ENCODE measurements at regions not wholly inside any gene's neighbourhood (a gene's known extent, or its start where the extent isn't known, plus 50 kb on each side); places are given as distances from the start of the nearest gene placed in this dataset.

DNA sequence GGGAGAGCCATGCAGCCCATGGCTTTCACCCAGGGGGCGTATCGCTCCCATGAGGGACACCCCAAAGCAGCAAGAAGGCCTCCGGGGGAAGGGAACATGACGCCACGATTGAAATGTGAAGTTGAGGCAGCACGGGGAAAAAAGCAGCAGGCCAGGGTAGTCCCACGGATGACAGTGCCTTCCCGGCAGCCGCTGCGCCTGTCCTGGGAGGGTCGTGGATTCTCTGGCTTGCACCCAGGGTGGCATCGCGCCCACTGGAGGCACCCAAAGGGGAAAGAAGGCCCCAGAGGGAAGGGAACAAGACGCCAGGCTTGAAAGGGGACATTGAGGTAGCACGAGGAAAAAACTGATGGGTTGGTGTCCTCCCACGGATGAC is 161.6 kb upstream of the ALG10B start:
- intact Hi-C loops (cut with micrococcal nuclease; ENCODE audit: unreplicated experiment), result no loop called here
- no peak for DNase-seq (ENCODE audit: low spot score)

DNA sequence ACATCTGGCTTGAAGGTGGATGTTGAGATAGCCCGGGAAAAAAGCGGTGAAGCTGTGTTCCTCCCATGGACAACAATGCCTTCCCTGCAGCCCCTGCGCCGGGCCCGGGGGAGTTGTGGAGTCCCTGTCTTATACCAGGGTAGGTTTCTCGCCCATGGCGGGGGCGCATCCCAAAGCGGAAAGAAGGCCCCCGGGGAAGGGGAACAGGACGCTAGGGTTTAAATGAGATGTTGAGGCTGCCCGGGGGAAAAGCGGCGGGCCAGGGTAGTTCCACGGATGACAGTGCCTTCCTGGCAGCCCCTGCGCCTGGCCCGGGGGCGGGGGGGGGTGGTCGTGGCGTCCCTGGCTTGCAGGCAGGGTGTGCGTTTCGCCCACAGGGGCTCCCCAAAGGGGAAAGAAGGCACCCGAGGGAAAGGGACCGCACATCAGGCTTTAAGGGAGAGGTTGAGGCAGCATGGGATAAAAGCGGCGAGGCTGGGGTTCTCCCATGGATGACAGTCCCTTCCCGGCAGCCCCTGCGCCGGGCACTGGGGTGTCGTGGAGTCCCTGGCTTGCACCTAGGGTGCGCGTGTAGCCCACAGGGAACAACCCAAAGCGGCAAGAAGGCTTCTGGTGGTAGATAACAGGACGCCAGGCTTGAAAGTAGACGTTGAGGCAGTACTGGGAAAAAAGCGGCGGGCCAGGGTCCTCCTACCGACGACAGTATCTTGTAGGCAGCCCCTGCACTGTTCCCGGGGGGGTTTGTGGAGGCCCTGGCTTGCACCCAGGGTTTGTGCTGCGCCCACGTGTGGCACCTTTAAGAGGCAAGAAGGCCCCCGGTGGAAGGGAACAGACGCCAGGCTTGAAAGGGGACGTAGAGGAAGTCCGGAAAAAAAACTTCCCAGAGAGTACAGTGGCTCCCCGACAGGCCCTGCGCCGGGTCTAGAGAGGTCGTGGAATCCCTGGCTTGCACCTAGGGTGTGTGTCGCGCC is 160.8 kb upstream of the ALG10B start:
- Histone ChIP-seq H3K4me1 (ENCODE audit: insufficient read depth, low read length, poor library complexity, severe bottlenecking) (no peaks in the 10 kb centered on the region), H3K36me3 (ENCODE audit: insufficient read depth, low read length, poor library complexity, severe bottlenecking) (no peaks in the 10 kb centered on the region), H3K27me3 (replicated peaks; ENCODE audit: insufficient read depth, low read depth, low read length, poor library complexity) (no peaks in the 10 kb centered on the region), H3K9me3 (ENCODE audit: low read depth, low read length, poor library complexity, severe bottlenecking) (peaks cover 25% of the 10 kb centered on the region), H3K4me3 (ENCODE audit: low read depth, low read length, poor library complexity, severe bottlenecking) (no peak overlapping the region), H3K27ac (ENCODE audit: low read depth, low read length, poor library complexity, severe bottlenecking) (no peak overlapping the region)
- DNase-seq (ENCODE audit: low spot score), result no peak
- POLR2A ChIA-PET (ENCODE audit: low non-redundant PET), result no interaction called here
- BruUV-seq (replicated peaks), result no TSS peak
- intact Hi-C loops (cut with micrococcal nuclease; ENCODE audit: unreplicated experiment), result no loop called here
- TF ChIP-seq, protein P1, sequence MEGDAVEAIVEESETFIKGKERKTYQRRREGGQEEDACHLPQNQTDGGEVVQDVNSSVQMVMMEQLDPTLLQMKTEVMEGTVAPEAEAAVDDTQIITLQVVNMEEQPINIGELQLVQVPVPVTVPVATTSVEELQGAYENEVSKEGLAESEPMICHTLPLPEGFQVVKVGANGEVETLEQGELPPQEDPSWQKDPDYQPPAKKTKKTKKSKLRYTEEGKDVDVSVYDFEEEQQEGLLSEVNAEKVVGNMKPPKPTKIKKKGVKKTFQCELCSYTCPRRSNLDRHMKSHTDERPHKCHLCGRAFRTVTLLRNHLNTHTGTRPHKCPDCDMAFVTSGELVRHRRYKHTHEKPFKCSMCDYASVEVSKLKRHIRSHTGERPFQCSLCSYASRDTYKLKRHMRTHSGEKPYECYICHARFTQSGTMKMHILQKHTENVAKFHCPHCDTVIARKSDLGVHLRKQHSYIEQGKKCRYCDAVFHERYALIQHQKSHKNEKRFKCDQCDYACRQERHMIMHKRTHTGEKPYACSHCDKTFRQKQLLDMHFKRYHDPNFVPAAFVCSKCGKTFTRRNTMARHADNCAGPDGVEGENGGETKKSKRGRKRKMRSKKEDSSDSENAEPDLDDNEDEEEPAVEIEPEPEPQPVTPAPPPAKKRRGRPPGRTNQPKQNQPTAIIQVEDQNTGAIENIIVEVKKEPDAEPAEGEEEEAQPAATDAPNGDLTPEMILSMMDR (conservative IDR thresholded peaks at IDR 0.05; ENCODE audit: low read depth, low read length), result no peak
- no peak for TF ChIP-seq EZH2 (IDR thresholded peaks at IDR 0.05; ENCODE audit: borderline replicate concordance, low read depth, low read length, poor library complexity, severe bottlenecking)
- CTCF ChIA-PET, result no interaction called here

More for the DNA sequence above, 161.6 kb upstream of the ALG10B start:
- Histone ChIP-seq H3K4me1 (ENCODE audit: insufficient read depth, low read length, poor library complexity, severe bottlenecking) (no peaks in the 10 kb centered on the region), H3K27ac (ENCODE audit: low read depth, low read length, poor library complexity, severe bottlenecking) (no peak overlapping the region), H3K36me3 (ENCODE audit: insufficient read depth, low read length, poor library complexity, severe bottlenecking) (no peaks in the 10 kb centered on the region), H3K9me3 (ENCODE audit: low read depth, low read length, poor library complexity, severe bottlenecking) (peaks cover 21% of the 10 kb centered on the region), H3K4me3 (ENCODE audit: low read depth, low read length, poor library complexity, severe bottlenecking) (no peak overlapping the region), H3K27me3 (replicated peaks; ENCODE audit: insufficient read depth, low read depth, low read length, poor library complexity) (no peaks in the 10 kb centered on the region)
- POLR2A ChIA-PET (ENCODE audit: low non-redundant PET), result no interaction called here
- CTCF ChIA-PET, result no interaction called here
- BruUV-seq (replicated peaks), result no TSS peak
- no peak for TF ChIP-seq EZH2 (IDR thresholded peaks at IDR 0.05; ENCODE audit: borderline replicate concordance, low read depth, low read length, poor library complexity, severe bottlenecking)
- TF ChIP-seq, protein P1 (conservative IDR thresholded peaks at IDR 0.05; ENCODE audit: low read depth, low read length), result no peak

DNA sequence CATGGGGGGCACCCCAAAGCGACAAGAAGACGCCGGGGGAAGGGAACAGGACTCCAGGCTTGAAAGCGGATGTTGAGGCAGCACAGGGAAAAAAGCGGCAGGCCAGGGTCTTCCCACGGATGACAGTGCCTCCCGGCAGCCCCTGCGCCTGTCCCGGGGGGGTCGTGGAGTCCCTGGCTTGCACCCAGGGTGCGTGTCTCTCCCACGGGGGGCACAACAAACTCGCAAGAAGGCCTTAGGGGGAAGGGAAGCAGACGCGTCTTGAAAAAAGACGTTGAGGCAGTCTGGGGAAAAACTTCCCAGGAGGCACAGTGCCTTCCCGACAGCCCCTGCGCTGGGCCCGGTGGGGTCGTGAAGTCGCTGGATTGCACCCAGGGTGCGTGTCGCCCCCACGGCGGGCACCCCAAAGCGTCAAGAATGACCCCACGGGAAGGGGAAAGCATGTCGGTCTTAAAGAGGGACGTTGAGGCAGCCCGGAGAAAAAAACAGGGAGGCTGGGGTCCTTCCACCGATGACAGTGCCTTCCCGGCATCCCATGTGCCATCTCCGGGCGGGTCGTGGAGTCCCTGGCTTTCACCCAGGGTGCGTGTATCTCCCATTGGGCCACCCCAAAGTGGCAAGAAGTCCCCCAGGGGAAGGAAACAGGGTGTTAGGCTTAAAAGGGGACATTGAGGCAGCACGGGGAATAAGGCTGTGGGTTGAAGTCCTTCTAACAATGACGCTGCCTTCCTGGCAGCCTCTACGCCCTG is 159.9 kb upstream of the ALG10B start:
- Histone ChIP-seq H3K9me3 (ENCODE audit: low read depth, low read length, poor library complexity, severe bottlenecking) (peaks cover 28% of the 10 kb centered on the region), H3K36me3 (ENCODE audit: insufficient read depth, low read length, poor library complexity, severe bottlenecking) (no peaks in the 10 kb centered on the region), H3K4me3 (ENCODE audit: low read depth, low read length, poor library complexity, severe bottlenecking) (no peak overlapping the region), H3K27ac (ENCODE audit: low read depth, low read length, poor library complexity, severe bottlenecking) (no peak overlapping the region), H3K4me1 (ENCODE audit: insufficient read depth, low read length, poor library complexity, severe bottlenecking) (no peaks in the 10 kb centered on the region), H3K27me3 (replicated peaks; ENCODE audit: insufficient read depth, low read depth, low read length, poor library complexity) (no peaks in the 10 kb centered on the region)
- ChIA-PET CTCF (no interaction called here), POLR2A (ENCODE audit: low non-redundant PET) (no interaction called here)
- no peak for DNase-seq (ENCODE audit: low spot score)
- intact Hi-C loops (cut with micrococcal nuclease; ENCODE audit: unreplicated experiment), result no loop called here
- no TSS peak for BruUV-seq (replicated peaks)
- TF ChIP-seq, protein P1 (conservative IDR thresholded peaks at IDR 0.05; ENCODE audit: low read depth, low read length), result no peak
- no peak for TF ChIP-seq EZH2 (IDR thresholded peaks at IDR 0.05; ENCODE audit: borderline replicate concordance, low read depth, low read length, poor library complexity, severe bottlenecking)

Measured in A673 (cell line).